GM23248 (cell line): ENCODE measurements at regions not wholly inside any gene's neighbourhood (a gene's known extent, or its start where the extent isn't known, plus 50 kb on each side); places are given as distances from the start of the nearest gene placed in this dataset.

Experiments
- DNase-seq: peaks from one replicate; pipeline ENCODE4 v3.0.0-alpha.2; 2015
- H2AFZ ChIP-seq: fragments of 200-600 bp; sonication (generic); 2 replicates; pipeline ENCODE4 v1.6.1; 2016; ENCODE audit warnings: antibody characterized with exemption
- H3F3A ChIP-seq: fragments of 200-600 bp; sonication (generic); 2 replicates; pipeline ENCODE4 v1.6.1; 2016; ENCODE audit warnings: mild to moderate bottlenecking, antibody characterized with exemption, mixed run types; ENCODE audit not compliant: insufficient read depth
- H3K27ac ChIP-seq: fragments of 200-600 bp; sonication (generic); 2 replicates; pipeline ENCODE4 v1.5.1; 2016; ENCODE audit warnings: mild to moderate bottlenecking
- H3K27me3 ChIP-seq: fragments of 200-600 bp; sonication (generic); replicated peaks from 2 replicates; pipeline ENCODE4 v1.6.1; 2016; ENCODE audit warnings: mild to moderate bottlenecking; ENCODE audit not compliant: insufficient read depth
- H3K36me3 ChIP-seq: fragments of 200-600 bp; sonication (generic); 2 replicates; pipeline ENCODE4 v1.6.1; 2016; ENCODE audit warnings: low read depth, mild to moderate bottlenecking
- H3K4me1 ChIP-seq: fragments of 200-600 bp; sonication (generic); 2 replicates; pipeline ENCODE4 v1.6.1; 2016; ENCODE audit warnings: mild to moderate bottlenecking; ENCODE audit not compliant: insufficient read depth
- H3K4me2 ChIP-seq: fragments of 200-600 bp; sonication (generic); one replicate; pipeline ENCODE4 v1.6.1; 2016; ENCODE audit warnings: mild to moderate bottlenecking; ENCODE audit not compliant: unreplicated experiment
- H3K4me3 ChIP-seq: fragments of 200-600 bp; sonication (generic); 2 replicates; pipeline ENCODE4 v1.5.1; 2016; ENCODE audit warnings: mild to moderate bottlenecking
- H3K79me2 ChIP-seq: fragments of 200-600 bp; sonication (generic); 2 replicates; pipeline ENCODE4 v1.6.1; 2016; ENCODE audit warnings: mild to moderate bottlenecking; ENCODE audit not compliant: insufficient read depth
- H3K9ac ChIP-seq: fragments of 200-600 bp; sonication (generic); 2 replicates; pipeline ENCODE4 v1.6.1; 2016; ENCODE audit warnings: mild to moderate bottlenecking
- H3K9me2 ChIP-seq: fragments of 200-600 bp; sonication (generic); 2 replicates; pipeline ENCODE4 v1.6.1; 2016; ENCODE audit warnings: mixed run types, mild to moderate bottlenecking, moderate library complexity; ENCODE audit not compliant: insufficient read depth
- H3K9me3 ChIP-seq: fragments of 200-600 bp; sonication (generic); one replicate; pipeline ENCODE4 v1.6.1; 2017; ENCODE audit warnings: low read depth
- H4K20me1 ChIP-seq: fragments of 200-600 bp; sonication (generic); 2 replicates; pipeline ENCODE4 v1.6.0; 2016; ENCODE audit not compliant: insufficient read depth
- EZH2 ChIP-seq: fragments of 200-600 bp; sonication (generic); IDR thresholded peaks from 2 replicates; pipeline ENCODE4 v1.6.1; 2018; ENCODE audit warnings: antibody characterized with exemption, mild to moderate bottlenecking; ENCODE audit not compliant: insufficient read depth, poor library complexity, severe bottlenecking
- EZH2phosphoT487 ChIP-seq: fragments of 200-600 bp; sonication (generic); IDR thresholded peaks from 2 replicates; pipeline ENCODE4 v1.6.1; 2018; ENCODE audit warnings: antibody characterized with exemption, moderate library complexity, mild to moderate bottlenecking, low read depth; ENCODE audit not compliant: insufficient read depth
- WGBS, 2 experiments: methylation state at CpG; one replicate each; pipeline ENCODE4 v1.1.6; 2015 to 2017; ENCODE audit warnings: low lambda C conversion rate in 2 of 2, low coverage in 1 of 2; ENCODE audit errors: missing lambda C conversion rate in 2 of 2; 5-methylcytosine and 5-hydroxymethylcytosine counted together
- in situ Hi-C: fragments of 300-500 bp; cut with MboI; formaldehyde crosslinking; loops from 2 replicates; pipeline ENCODE4 v1.15.0; 2020
- microRNA counts: library from miRNA; unstranded; fragments of <30 nt; microRNA quantifications from one replicate; lab custom pipeline; 2016
- microRNA-seq: library from miRNA; unstranded; fragments of <30 nt; microRNA quantifications from one replicate; pipeline ENCODE4, GENCODE V29; 2016; ENCODE audit warnings: borderline number of aligned reads
- small RNA-seq: library from RNA; depleted of rRNA; stranded (forward); fragments of <200 nt; gene quantifications from one replicate; pipeline ENCODE3, GENCODE V24; 2014; ENCODE audit warnings: low read depth, low replicate concordance

DNA sequence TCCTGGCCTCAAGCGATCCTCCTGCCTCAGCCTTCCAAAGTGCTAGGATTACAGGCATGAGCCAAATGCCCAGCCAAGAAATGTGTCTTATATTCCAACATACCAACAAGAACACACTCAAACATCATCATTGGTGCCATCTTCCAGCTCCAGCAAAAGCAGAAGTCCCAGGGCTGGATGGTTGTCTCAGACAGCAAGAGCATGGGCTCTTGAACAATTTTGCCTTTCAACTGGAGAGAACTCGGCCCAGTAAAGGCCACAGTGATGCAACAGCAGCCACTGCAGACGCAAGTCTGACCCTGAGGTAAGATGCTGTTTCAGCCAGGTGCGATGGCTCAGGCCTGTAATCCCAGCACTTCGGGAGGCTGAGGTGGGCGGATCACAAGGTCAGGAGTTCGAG, 52.8 kb upstream of the NFE2L3 start:
- Histone ChIP-seq H3K9me2 (no peaks in the 10 kb centered on the region), H3F3A (no peaks in the 10 kb centered on the region), H3K4me2 (no peak overlapping the region), H4K20me1 (no peaks in the 10 kb centered on the region), H3K4me3 (no peak overlapping the region), H3K9me3 (no peaks in the 10 kb centered on the region), H2AFZ (no peak overlapping the region), H3K27me3 (0 out of 2 replicates have a peak, but pooled peaks cover 5% of the 10 kb centered on the region), H3K79me2 (no peaks in the 10 kb centered on the region), H3K27ac (no peak overlapping the region), H3K9ac (no peak overlapping the region), H3K36me3 (no peaks in the 10 kb centered on the region), H3K4me1 (peaks cover 3% of the 10 kb centered on the region; the same call in 1 of the 2 replicates)
- no peak for DNase-seq
- WGBS, 2 experiments = 84 to 85% methylated on average over 7 of the region's 7 CpGs
- in situ Hi-C loops = loop anchor here (10.0 kb wide), 1 partner anchor 266 kb away; no protein-coding TSS in a partner anchor
- TF ChIP-seq EZH2phosphoT487 (no peak), EZH2 (no peak)

DNA sequence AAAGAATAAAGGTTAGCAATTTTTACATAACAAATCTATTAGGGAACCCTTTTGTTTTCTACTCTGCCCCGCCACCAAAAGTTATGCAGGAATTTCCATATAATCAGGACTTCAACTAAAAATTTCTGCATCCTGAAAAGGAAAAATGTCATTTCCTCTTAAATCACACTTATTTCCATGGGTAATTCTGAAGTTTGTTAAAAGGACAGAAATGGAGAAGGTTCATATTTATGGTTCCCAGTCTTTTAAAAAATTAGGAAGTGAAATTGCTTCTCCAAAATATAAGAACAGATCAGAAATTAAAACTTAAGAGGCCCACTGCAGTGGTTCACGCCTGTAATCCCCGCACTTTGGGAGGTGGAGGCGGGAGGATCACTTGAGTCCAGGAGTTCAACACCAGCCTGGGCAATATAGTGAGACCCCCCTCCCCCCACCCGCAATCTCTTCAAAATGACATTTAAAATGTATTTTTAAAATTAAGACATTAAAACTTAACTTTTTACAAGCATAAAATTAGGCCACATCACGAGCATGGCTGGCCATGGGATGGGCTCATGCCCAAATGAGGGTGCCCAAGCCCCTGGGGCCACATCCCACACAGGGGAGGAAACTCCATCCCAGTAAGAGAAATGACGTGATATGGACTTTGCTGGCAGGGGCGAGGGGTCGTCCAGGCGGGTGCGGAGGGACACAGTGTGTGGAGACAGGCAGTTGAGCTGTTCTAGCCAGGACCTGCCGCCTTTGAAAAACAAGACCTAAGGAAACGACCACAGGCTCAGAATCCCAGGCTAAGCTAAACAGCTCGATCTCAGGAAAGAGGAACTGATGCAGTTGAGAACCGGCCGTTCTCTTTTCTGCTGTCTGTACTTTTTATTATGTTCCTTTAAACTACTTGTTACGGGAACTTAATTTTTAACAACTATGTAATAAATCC, 51.3 kb upstream of the NFE2L3 start:
- H3K9ac ChIP-seq = no peak overlapping the region
- no peaks in the 10 kb centered on the region for H3F3A ChIP-seq
- WGBS, 2 experiments = 73 to 76% methylated on average over 17 of the region's 17 CpGs
- peaks cover 3% of the 10 kb centered on the region; the same call in 1 of the 2 replicates for H3K4me1 ChIP-seq
- no peaks in the 10 kb centered on the region for H3K9me3 ChIP-seq
- no peaks in the 10 kb centered on the region for H3K9me2 ChIP-seq
- H4K20me1 ChIP-seq = no peaks in the 10 kb centered on the region
- no peaks in the 10 kb centered on the region for H3K79me2 ChIP-seq
- no peak overlapping the region for H2AFZ ChIP-seq
- no peak overlapping the region for H3K4me2 ChIP-seq
- no peaks in the 10 kb centered on the region for H3K36me3 ChIP-seq
- H3K27ac ChIP-seq = no peak overlapping the region
- in situ Hi-C loops = no loop called here
- no peak overlapping the region for H3K4me3 ChIP-seq
- DNase-seq = no peak
- TF ChIP-seq EZH2 = no peak
- TF ChIP-seq EZH2phosphoT487 = no peak
- H3K27me3 ChIP-seq = 0 out of 2 replicates have a peak, but pooled peaks cover 5% of the 10 kb centered on the region

DNA sequence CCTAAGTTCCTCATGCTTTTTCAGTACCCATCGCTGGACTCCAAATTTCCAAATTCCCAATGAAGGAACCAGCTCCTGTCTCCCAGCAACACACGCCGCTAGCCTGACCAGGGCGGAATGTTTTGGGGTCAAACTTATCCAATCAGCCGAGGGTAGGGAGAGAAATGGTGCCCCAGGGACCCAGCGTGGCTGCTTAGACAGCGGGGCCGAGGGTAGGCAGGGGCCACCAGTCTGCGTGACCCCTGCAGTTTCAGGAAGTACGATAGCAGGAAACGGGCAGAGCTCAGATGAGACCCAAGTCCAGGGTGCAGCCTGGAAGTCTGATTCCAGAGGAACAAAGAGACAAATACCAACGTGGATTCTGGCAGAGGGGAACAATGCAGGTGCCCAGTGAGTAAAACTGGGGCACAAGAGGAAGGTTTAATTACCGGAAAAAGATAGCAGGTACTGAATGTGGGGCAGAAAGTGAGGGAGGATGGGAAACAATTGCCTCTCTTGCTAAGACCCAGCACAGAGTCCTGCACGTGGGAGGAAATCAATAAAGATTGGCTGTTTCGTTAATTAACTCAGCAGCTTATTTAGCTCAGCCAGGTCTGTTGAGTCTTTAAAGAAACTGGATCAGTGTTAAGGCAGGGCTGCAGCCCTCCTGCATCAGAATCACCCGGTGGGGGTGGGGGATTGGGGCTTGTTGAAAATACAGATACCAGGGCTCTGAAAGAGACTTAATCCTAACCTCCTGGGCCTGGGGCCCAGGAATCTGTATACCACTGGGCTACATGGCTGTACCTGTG, 50.4 kb upstream of the NFE2L3 start:
- no peak for DNase-seq
- no peaks in the 10 kb centered on the region for H3F3A ChIP-seq
- TF ChIP-seq EZH2 (no peak), EZH2phosphoT487 (no peak)
- H3K27ac ChIP-seq = no peak overlapping the region
- no peaks in the 10 kb centered on the region for H3K9me2 ChIP-seq
- no peak overlapping the region for H3K4me3 ChIP-seq
- no peaks in the 10 kb centered on the region for H3K9me3 ChIP-seq
- peaks cover 3% of the 10 kb centered on the region; the same call in 1 of the 2 replicates for H3K4me1 ChIP-seq
- H3K4me2 ChIP-seq = no peak overlapping the region
- no peak overlapping the region for H3K9ac ChIP-seq
- no peak overlapping the region for H2AFZ ChIP-seq
- in situ Hi-C loops = no loop called here
- peaks cover 5% of the 10 kb centered on the region; the same call in 1 of the 2 replicates for H3K27me3 ChIP-seq
- H3K36me3 ChIP-seq = no peaks in the 10 kb centered on the region
- H4K20me1 ChIP-seq = no peaks in the 10 kb centered on the region
- WGBS, 2 experiments = 42 to 46% methylated on average over 16 of the region's 16 CpGs
- H3K79me2 ChIP-seq = no peaks in the 10 kb centered on the region

DNA sequence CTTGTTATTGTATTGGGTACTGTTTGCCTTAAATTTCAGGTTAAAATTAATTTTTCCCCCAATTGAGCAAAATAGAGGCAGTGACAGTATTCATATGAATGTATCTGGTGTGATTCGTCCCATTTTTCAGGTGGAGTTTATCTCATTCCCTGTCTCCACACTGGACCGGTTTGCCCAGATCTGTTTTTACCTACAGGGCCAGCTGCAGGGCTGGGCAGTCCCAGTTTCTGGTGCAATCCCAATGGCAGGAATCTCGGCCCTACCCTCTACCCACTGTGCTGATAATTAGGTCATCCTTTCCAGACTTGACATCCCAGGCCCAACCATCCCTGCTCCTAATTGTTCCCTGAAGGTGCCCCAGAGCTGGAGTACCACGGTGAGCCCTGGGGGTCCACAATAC, 49.8 kb upstream of the NFE2L3 start:
- TF ChIP-seq EZH2 (no peak), EZH2phosphoT487 (no peak)
- H3K4me3 ChIP-seq = no peak overlapping the region
- no peaks in the 10 kb centered on the region for H3F3A ChIP-seq
- DNase-seq = no peak
- H3K27ac ChIP-seq = no peak overlapping the region
- in situ Hi-C loops = no loop called here
- no peaks in the 10 kb centered on the region for H3K9me3 ChIP-seq
- H3K9me2 ChIP-seq = no peaks in the 10 kb centered on the region
- H3K79me2 ChIP-seq = no peaks in the 10 kb centered on the region
- H3K36me3 ChIP-seq = no peaks in the 10 kb centered on the region
- H3K4me2 ChIP-seq = no peak overlapping the region
- H3K4me1 ChIP-seq = peaks cover 3% of the 10 kb centered on the region; the same call in 1 of the 2 replicates
- H4K20me1 ChIP-seq = no peaks in the 10 kb centered on the region
- no peak overlapping the region for H3K9ac ChIP-seq
- WGBS, 2 experiments = 75 to 82% methylated on average over 4 of the region's 4 CpGs
- peaks cover 5% of the 10 kb centered on the region; the same call in 1 of the 2 replicates for H3K27me3 ChIP-seq
- no peak overlapping the region for H2AFZ ChIP-seq

MicroRNAs encoded in the stretch of these regions (microRNA counts, 767-probe panel; counts per million panel counts)
- 5,210 counts per million, percentile 90 among the panel's probes with 10 or more counts for microRNA hsa-miR-148a-3p (lab: Ali Mortazavi, UCI)

Small RNA genes lying in the stretch of these regions (microRNA-seq; reads per million reads assigned to microRNA genes)
- gene MIR148A = 155 reads per million, percentile 54 among the genes with 10 or more reads in this experiment

Small RNA genes lying in the stretch of these regions (small RNA-seq; reads per million reads assigned to genes)
- 176 reads per million, percentile 96 among the genes with 10 or more reads in this experiment for gene MIR148A
